MCF 10A (cell line): ENCODE measurements at regions not wholly inside any gene's neighbourhood (a gene's known extent, or its start where the extent isn't known, plus 50 kb on each side); places are given as distances from the start of the nearest gene placed in this dataset.
"Not testable (repeated sequence)": the region's sequence is repeated elsewhere in the genome, so short reads cannot be mapped to it uniquely, and the experiment has no call there.

Source experiments
- BruUV-seq: library from RNA; stranded (reverse); fragments of 400-500 nt; replicated peaks from 2 replicates; lab custom pipeline; 2021; lab: Mats Ljungman, UMichigan
- CTCF ChIA-PET: fragments of 300-600 bp; sonication (Branson Sonifier 250); formaldehyde crosslinking; extraction: SDS; loops from one replicate; lab custom pipeline; 2021; ENCODE audit warnings: antibody characterized with exemption, inconsistent platforms; lab: Yijun Ruan, JAX
- POLR2A ChIA-PET: fragments of 300-600, 350-650 bp; sonication (Branson Sonifier 250); formaldehyde crosslinking; extraction: SDS; loops from one replicate; lab custom pipeline; 2020; ENCODE audit warnings: antibody characterized with exemption, inconsistent platforms; lab: Yijun Ruan, JAX
- DNase-seq: peaks from one replicate; pipeline ENCODE4 v3.0.0-alpha.2; 2018; ENCODE audit not compliant: unreplicated experiment
- H3K27ac Mint-ChIP-seq: one replicate; pipeline ENCODE4 v1.8.0; 2022; ENCODE audit warnings: mild to moderate bottlenecking, low read depth, mixed read lengths; ENCODE audit not compliant: unreplicated experiment
- H3K27me3 Mint-ChIP-seq: one replicate; pipeline ENCODE4 v1.8.0; 2022; ENCODE audit warnings: mixed read lengths; ENCODE audit not compliant: insufficient read depth, unreplicated experiment
- H3K36me3 Mint-ChIP-seq: one replicate; pipeline ENCODE4 v1.8.0; 2022; ENCODE audit warnings: mild to moderate bottlenecking, moderate library complexity, mixed read lengths; ENCODE audit not compliant: insufficient read depth, unreplicated experiment
- H3K4me1 Mint-ChIP-seq: one replicate; pipeline ENCODE4 v1.8.0; 2022; ENCODE audit warnings: mixed read lengths; ENCODE audit not compliant: insufficient read depth, unreplicated experiment
- H3K4me3 Mint-ChIP-seq: one replicate; pipeline ENCODE4 v1.8.0; 2022; ENCODE audit warnings: mild to moderate bottlenecking, moderate library complexity, mixed read lengths; ENCODE audit not compliant: unreplicated experiment
- H3K9me3 Mint-ChIP-seq: one replicate; pipeline ENCODE4 v1.8.0; 2022; ENCODE audit warnings: mixed read lengths; ENCODE audit not compliant: unreplicated experiment
- CTCF ChIP-seq: fragments of 200-600 bp; IDR thresholded peaks from one replicate; pipeline ENCODE4 v1.8.0; 2022; ENCODE audit warnings: antibody characterized with exemption, mild to moderate bottlenecking; ENCODE audit not compliant: unreplicated experiment
- intact Hi-C: fragments of 100-400 bp; cut with micrococcal nuclease; formaldehyde crosslinking; loops from 2 replicates; pipeline ENCODE4 v1.14.1; 2022

GRCh38 chr6:145277358-145278086 is 457.8 kb downstream of the EPM2A start:
- no TSS peak for BruUV-seq
- Mint-ChIP-seq H3K4me1 (no peaks in the 10 kb centered on the region), H3K27me3 (no peaks in the 10 kb centered on the region), H3K27ac (no peak overlapping the region), H3K36me3 (no peaks in the 10 kb centered on the region), H3K9me3 (no peaks in the 10 kb centered on the region), H3K4me3 (no peak overlapping the region)
- no peak for TF ChIP-seq CTCF
- ChIA-PET CTCF (interaction anchor here (0.7 kb wide), 1 partner anchor 72 kb away, joined by 3 read pairs; no protein-coding TSS in a partner anchor), POLR2A (no interaction called here)
- DNase-seq: no peak
- intact Hi-C loops: no loop called here

GRCh38 chr6:145278163-145278807 is 457.0 kb downstream of the EPM2A start:
- intact Hi-C loops: no loop called here
- DNase-seq: peak; percentile 8
- ChIA-PET POLR2A (no interaction called here), CTCF (interaction anchor here (0.7 kb wide), 1 partner anchor 73 kb away, joined by 3 read pairs; no protein-coding TSS in a partner anchor)
- no peak overlapping the region for H3K27ac Mint-ChIP-seq
- no peak overlapping the region for H3K4me3 Mint-ChIP-seq
- no peaks in the 10 kb centered on the region for H3K9me3 Mint-ChIP-seq
- no peaks in the 10 kb centered on the region for H3K27me3 Mint-ChIP-seq
- BruUV-seq: no TSS peak
- no peaks in the 10 kb centered on the region for H3K4me1 Mint-ChIP-seq
- no peak for TF ChIP-seq CTCF
- no peaks in the 10 kb centered on the region for H3K36me3 Mint-ChIP-seq

GRCh38 chr6:145279551-145279950 is 455.8 kb downstream of the EPM2A start:
- H3K9me3 Mint-ChIP-seq: no peaks in the 10 kb centered on the region
- no peaks in the 10 kb centered on the region for H3K4me1 Mint-ChIP-seq
- H3K4me3 Mint-ChIP-seq: no peak overlapping the region
- ChIA-PET CTCF (no interaction called here), POLR2A (no interaction called here)
- no peaks in the 10 kb centered on the region for H3K27me3 Mint-ChIP-seq
- H3K27ac Mint-ChIP-seq: no peak overlapping the region
- no TSS peak for BruUV-seq
- intact Hi-C loops: no loop called here
- TF ChIP-seq CTCF: no peak
- H3K36me3 Mint-ChIP-seq: no peaks in the 10 kb centered on the region
- no peak for DNase-seq

- no peaks in the 10 kb centered on the region for H3K4me1 Mint-ChIP-seq
- CTCF ChIA-PET: interaction anchor here (0.6 to 1.0 kb wide), 2 partner anchors 132 to 354 kb away, joined by 3 to 4 read pairs; no protein-coding TSS in a partner anchor
- intact Hi-C loops: no loop called here
Measured at GRCh38 chr6:145279993-145280392, 455.3 kb downstream of the EPM2A start.

GRCh38 chr6:145283209-145283608 is 452.1 kb downstream of the EPM2A start:
- H3K27me3 Mint-ChIP-seq, CTCF ChIA-PET, H3K36me3 Mint-ChIP-seq, intact Hi-C loops, DNase-seq, H3K4me3 Mint-ChIP-seq, POLR2A ChIA-PET, H3K4me1 Mint-ChIP-seq, BruUV-seq, H3K27ac Mint-ChIP-seq, H3K9me3 Mint-ChIP-seq: not testable (repeated sequence)

More at GRCh38 chr6:145279993-145280392, 455.3 kb downstream of the EPM2A start:
- H3K4me3 Mint-ChIP-seq: no peak overlapping the region
- H3K36me3 Mint-ChIP-seq: peaks cover 4% of the 10 kb centered on the region
- no peak for TF ChIP-seq CTCF
- H3K27me3 Mint-ChIP-seq: no peaks in the 10 kb centered on the region
- no peak overlapping the region for H3K27ac Mint-ChIP-seq
- no peaks in the 10 kb centered on the region for H3K9me3 Mint-ChIP-seq
- DNase-seq: no peak
- POLR2A ChIA-PET: interaction anchor here (0.8 kb wide), 1 partner anchor 9 kb away, joined by 5 read pairs; no protein-coding TSS in a partner anchor
- no TSS peak for BruUV-seq
